CD4-positive, alpha-beta T cell treated with Interleukin-21 for 1 hour (primary cell): ENCODE measurements at regions not wholly inside any gene's neighbourhood (a gene's known extent, or its start where the extent isn't known, plus 50 kb on each side); places are given as distances from the start of the nearest gene placed in this dataset.
"Not testable (repeated sequence)": the region's sequence is repeated elsewhere in the genome, so short reads cannot be mapped to it uniquely, and the experiment has no call there.

Experiments
- DNase-seq: peaks from one replicate; pipeline ENCODE4 v3.0.0-alpha.2; 2020

GRCh38 chr20:56773749-56774148 lies 144.6 kb downstream of the TFAP2C start:
- DNase-seq: no peak

- no peak for DNase-seq
Observed at GRCh38 chr20:56774873-56775272, 145.8 kb downstream of the TFAP2C start.

- no peak for DNase-seq
Observed at GRCh38 chr20:56776345-56776744, 147.2 kb downstream of the TFAP2C start.

GRCh38 chr20:56778765-56779195 lies 149.7 kb downstream of the TFAP2C start:
- DNase-seq: no peak

GRCh38 chr20:56779452-56780143 lies 150.5 kb downstream of the TFAP2C start:
- no peak for DNase-seq

- no peak for DNase-seq
Observed at GRCh38 chr20:56780266-56780665, 151.2 kb downstream of the TFAP2C start.

- DNase-seq: no peak
Observed at GRCh38 chr20:56781108-56781739, 152.1 kb downstream of the TFAP2C start.

GRCh38 chr20:56781987-56782560 lies 153.0 kb downstream of the TFAP2C start:
- DNase-seq: not testable (repeated sequence)

- not testable (repeated sequence) for DNase-seq
Observed at GRCh38 chr20:56782814-56783213, 153.7 kb downstream of the TFAP2C start.

- DNase-seq: no peak
Observed at GRCh38 chr20:56783826-56784225, 154.7 kb downstream of the TFAP2C start.

GRCh38 chr20:56786503-56786902 lies 157.4 kb downstream of the TFAP2C start:
- no peak for DNase-seq

GRCh38 chr20:56788041-56788670 lies 159.1 kb downstream of the TFAP2C start:
- no peak for DNase-seq

- DNase-seq: no peak
Observed at GRCh38 chr20:56788671-56789610, 159.8 kb downstream of the TFAP2C start.

GRCh38 chr20:56793916-56794315 lies 164.8 kb downstream of the TFAP2C start:
- no peak for DNase-seq

GRCh38 chr20:56795492-56795891 lies 166.4 kb downstream of the TFAP2C start:
- DNase-seq: no peak

GRCh38 chr20:56796345-56796744 lies 167.2 kb downstream of the TFAP2C start:
- no peak for DNase-seq

- DNase-seq: no peak
Observed at GRCh38 chr20:56797023-56797422, 167.9 kb downstream of the TFAP2C start.

- DNase-seq: no peak
Observed at GRCh38 chr20:56798634-56799033, 169.5 kb downstream of the TFAP2C start.

GRCh38 chr20:56799187-56799586 lies 170.1 kb downstream of the TFAP2C start:
- DNase-seq: no peak

- DNase-seq: no peak
Observed at GRCh38 chr20:56800088-56800487, 171.0 kb downstream of the TFAP2C start.

GRCh38 chr20:56801971-56802755 lies 173.1 kb downstream of the TFAP2C start:
- DNase-seq: no peak

- no peak for DNase-seq
Observed at GRCh38 chr20:56802805-56803204, 173.7 kb downstream of the TFAP2C start.
